GM12878 (cell line): ENCODE measurements at regions not wholly inside any gene's neighbourhood (a gene's known extent, or its start where the extent isn't known, plus 50 kb on each side); places are given as distances from the start of the nearest gene placed in this dataset.

Source experiments
- ATAC-seq: fragments of 200-7000 bp; cut with Tn5 transposase; 3 replicates; pipeline ENCODE4 v1.9.1; 2020; ENCODE audit warnings: mild to moderate bottlenecking, moderate library complexity
- BruUV-seq: library from RNA; stranded (reverse); fragments of 400-500 nt; replicated peaks from 2 replicates; lab custom pipeline; 2021; lab: Mats Ljungman, UMichigan
- CTCF ChIA-PET: fragments of 300-600 bp; sonication (Branson Sonifier 250); formaldehyde crosslinking; extraction: SDS; loops from one replicate; lab custom pipeline; 2021; ENCODE audit warnings: inconsistent platforms; lab: Yijun Ruan, JAX
- POLR2A ChIA-PET: fragments of 350-600 bp; formaldehyde crosslinking; extraction: SDS; loops from one replicate; lab custom pipeline; 2021; ENCODE audit warnings: inconsistent platforms; lab: Charles Lee
- RAD21 ChIA-PET: fragments of 300-600 bp; sonication (Branson Sonifier 250); formaldehyde crosslinking; loops from one replicate; lab custom pipeline; 2023; ENCODE audit warnings: antibody characterized with exemption; ENCODE audit not compliant: unreplicated experiment; lab: Charles Lee
- SMC1A ChIA-PET: fragments of 300-600 bp; sonication (Branson Sonifier 250); formaldehyde crosslinking; loops from one replicate; lab custom pipeline; 2023; ENCODE audit not compliant: unreplicated experiment, uncharacterized antibody; lab: Charles Lee
- DNase-seq: peaks from one replicate; pipeline ENCODE4 v3.0.0-alpha.2; 2011; ENCODE audit warnings: low read depth, low spot score
- FAIRE-seq: peaks from 3 replicates; lab custom pipeline; 2011; peaks lifted over from hg19 to GRCh38; lab: Jason Lieb, UNC
- H2AFZ ChIP-seq: 2 replicates; pipeline ENCODE4 v1.6.0; 2011; ENCODE audit warnings: low read depth, low read length, control low read depth; ENCODE audit not compliant: control insufficient read depth
- H3K27ac ChIP-seq: 2 replicates; pipeline ENCODE4 v1.5.1; 2011; ENCODE audit warnings: control low read depth; ENCODE audit not compliant: control insufficient read depth, insufficient read depth
- H3K27me3 ChIP-seq, 2 experiments: replicated peaks in 1 of 2; 2 replicates each; pipeline versions ENCODE4 v1.6.0 to v1.6.1; 2011; ENCODE audit warnings: low read length in 1 of 2; ENCODE audit not compliant: control insufficient read depth in 2 of 2, insufficient read depth in 2 of 2
- H3K36me3 ChIP-seq, 2 experiments: 2 replicates each; pipeline ENCODE4 v1.5.1; 2011; ENCODE audit warnings: low read length in 1 of 2; ENCODE audit not compliant: control insufficient read depth in 2 of 2, insufficient read depth in 2 of 2
- H3K4me1 ChIP-seq: 2 replicates; pipeline ENCODE4 v1.6.1; 2011; ENCODE audit warnings: mild to moderate bottlenecking, low read length, moderate library complexity, mixed read lengths; ENCODE audit not compliant: control insufficient read depth, insufficient read depth
- H3K4me2 ChIP-seq: 2 replicates; pipeline ENCODE4 v1.6.0; 2011; ENCODE audit warnings: control low read depth; ENCODE audit not compliant: control insufficient read depth, insufficient read depth
- H3K4me3 ChIP-seq: fragments of 200-600 bp; sonication (generic); 2 replicates; pipeline ENCODE4 v1.5.1; 2016
- H3K79me2 ChIP-seq: 2 replicates; pipeline ENCODE4 v1.6.0; 2011; ENCODE audit warnings: low read length; ENCODE audit not compliant: control insufficient read depth, insufficient read depth
- H3K9ac ChIP-seq: 2 replicates; pipeline ENCODE4 v1.8.0; 2011; ENCODE audit warnings: low read length, control low read depth, mixed read lengths; ENCODE audit not compliant: control insufficient read depth, insufficient read depth
- H3K9me3 ChIP-seq: replicated peaks from 3 replicates; pipeline ENCODE4 v1.5.1; 2011; ENCODE audit warnings: mild to moderate bottlenecking, low read length; ENCODE audit not compliant: control insufficient read depth, insufficient read depth
- H4K20me1 ChIP-seq: 2 replicates; pipeline ENCODE4 v1.6.0; 2011; ENCODE audit not compliant: control insufficient read depth, insufficient read depth
- BCL3 ChIP-seq: IDR thresholded peaks from 2 replicates; pipeline ENCODE4 v1.6.1; 2011; ENCODE audit warnings: borderline replicate concordance, low read depth, mild to moderate bottlenecking, moderate library complexity, low read length; ENCODE audit not compliant: insufficient read depth, poor library complexity, severe bottlenecking
- CHD2 ChIP-seq: IDR thresholded peaks from 2 replicates; pipeline ENCODE4 v1.6.1; 2011; ENCODE audit warnings: low read depth, low read length, improper control_type of control experiment, borderline replicate concordance
- DPF2 ChIP-seq: fragments of 450-650 bp; IDR thresholded peaks from 2 replicates; pipeline ENCODE4 v1.6.1; 2017; ENCODE audit warnings: mild to moderate bottlenecking
- EZH2 ChIP-seq: IDR thresholded peaks from 2 replicates; pipeline ENCODE4 v1.6.1; 2012; ENCODE audit warnings: low read depth, mild to moderate bottlenecking, control low read depth, inconsistent platforms, low read length, borderline replicate concordance; ENCODE audit not compliant: control insufficient read depth
- FOXM1 ChIP-seq: IDR thresholded peaks from 2 replicates; pipeline ENCODE4 v1.6.1; 2012; ENCODE audit warnings: low read depth, mild to moderate bottlenecking, inconsistent platforms, low read length, moderate library complexity
- MAX ChIP-seq: IDR thresholded peaks from 2 replicates; pipeline ENCODE4 v1.6.1; 2012; ENCODE audit warnings: low read depth, low read length, improper control_type of control experiment
- NR2C1 ChIP-seq: fragments of 450-650 bp; IDR thresholded peaks from 2 replicates; pipeline ENCODE4 v1.6.1; 2017; ENCODE audit warnings: antibody characterized with exemption, mild to moderate bottlenecking, moderate library complexity
- PAX8 ChIP-seq: fragments of 450-650 bp; IDR thresholded peaks from 2 replicates; pipeline ENCODE4 v1.6.1; 2017; ENCODE audit warnings: mild to moderate bottlenecking, moderate library complexity
- RAD51 ChIP-seq: fragments of 450-650 bp; IDR thresholded peaks from 2 replicates; pipeline ENCODE4 v1.6.1; 2016; ENCODE audit warnings: moderate library complexity, mild to moderate bottlenecking, inconsistent platforms
- SMAD1 ChIP-seq: fragments of 450-650 bp; IDR thresholded peaks from 2 replicates; pipeline ENCODE4 v1.6.1; 2018; ENCODE audit warnings: mild to moderate bottlenecking, low read depth; ENCODE audit not compliant: partially characterized antibody
- SRF ChIP-seq, 2 experiments: IDR thresholded peaks; 2 replicates each; pipeline ENCODE4 v1.6.1; 2011; ENCODE audit warnings: low read depth in 2 of 2, low read length in 2 of 2, mild to moderate bottlenecking in 1 of 2, moderate library complexity in 1 of 2
- ZBTB11 ChIP-seq: fragments of 450-650 bp; formaldehyde crosslinking; IDR thresholded peaks from 2 replicates; pipeline ENCODE4 v1.5.0; 2022; ENCODE audit warnings: mild to moderate bottlenecking, missing genetic modification characterization
- ZNF217 ChIP-seq: fragments of 450-650 bp; IDR thresholded peaks from 2 replicates; pipeline ENCODE4 v1.6.1; 2017; ENCODE audit warnings: antibody characterized with exemption, mild to moderate bottlenecking
- ZNF592 ChIP-seq: fragments of 450-650 bp; IDR thresholded peaks from 2 replicates; pipeline ENCODE4 v1.6.1; 2017; ENCODE audit warnings: mild to moderate bottlenecking, moderate library complexity
- WGBS: methylation state at CpG from one replicate; pipeline ENCODE4 v1.1.6; 2016; ENCODE audit warnings: low lambda C conversion rate; ENCODE audit not compliant: insufficient replicate concordance, insufficient coverage; ENCODE audit errors: missing lambda C conversion rate; 5-methylcytosine and 5-hydroxymethylcytosine counted together
- in situ Hi-C: fragments of 300-500 bp; cut with MboI; formaldehyde crosslinking; loops from 9 replicates; pipeline ENCODE4 v1.14.3; 2018; ENCODE audit warnings: mixed read lengths
- intact Hi-C: fragments of 100-400 bp; cut with micrococcal nuclease; formaldehyde crosslinking; loops from one replicate; pipeline ENCODE4 v1.14.2; 2022; ENCODE audit not compliant: unreplicated experiment

GRCh38 chr2:22301228-22301627 is 1083.8 kb upstream of the KLHL29 start:
- no peak for FAIRE-seq
- ChIA-PET CTCF (interaction anchor here (0.9 kb wide), 1 partner anchor 54 kb away, joined by 3 read pairs; no protein-coding TSS in a partner anchor), RAD21 (no interaction called here), SMC1A (no interaction called here), POLR2A (no interaction called here)
- in situ Hi-C loops (no loop called here), intact Hi-C loops (no loop called here)
- Histone ChIP-seq H3K4me1 (no peaks in the 10 kb centered on the region), H3K4me3 (no peak overlapping the region), H2AFZ (no peak overlapping the region), H4K20me1 (no peaks in the 10 kb centered on the region), H3K27ac (no peak overlapping the region), H3K27me3 (no peaks in the 10 kb centered on the region), H3K4me2 (no peak overlapping the region), H3K9me3 (no peaks in the 10 kb centered on the region), H3K79me2 (no peaks in the 10 kb centered on the region), H3K36me3 (no peaks in the 10 kb centered on the region), H3K9ac (no peak overlapping the region)
- DNase-seq: no peak
- no peak for ATAC-seq
- no TSS peak for BruUV-seq
- WGBS: 20% methylated on average over 6 of the region's 6 CpGs
- TF ChIP-seq FOXM1 (no peak), RAD51 (no peak), SMAD1 (no peak), NR2C1 (no peak), ZBTB11 (no peak), ZNF592 (no peak), ZNF217 (no peak), BCL3 (no peak), CHD2 (no peak), MAX (no peak), DPF2 (no peak), EZH2 (no peak), PAX8 (no peak), SRF (IDR thresholded peaks at IDR 0.05; ENCODE audit: low read depth in 2 of 2, low read length in 2 of 2) (no peak)
